HG02759 (cell line): ENCODE measurements at regions not wholly inside any gene's neighbourhood (a gene's known extent, or its start where the extent isn't known, plus 50 kb on each side); places are given as distances from the start of the nearest gene placed in this dataset.
A peak's percentile ranks its signal among the peaks of the same experiment; 100 is the strongest.

Source experiments
- ATAC-seq: cut with Tn5 transposase; IDR thresholded peaks from one replicate; pipeline ENCODE4 v1.9.1; 2021; ENCODE audit warnings: mild to moderate bottlenecking, moderate library complexity; ENCODE audit not compliant: unreplicated experiment

DNA sequence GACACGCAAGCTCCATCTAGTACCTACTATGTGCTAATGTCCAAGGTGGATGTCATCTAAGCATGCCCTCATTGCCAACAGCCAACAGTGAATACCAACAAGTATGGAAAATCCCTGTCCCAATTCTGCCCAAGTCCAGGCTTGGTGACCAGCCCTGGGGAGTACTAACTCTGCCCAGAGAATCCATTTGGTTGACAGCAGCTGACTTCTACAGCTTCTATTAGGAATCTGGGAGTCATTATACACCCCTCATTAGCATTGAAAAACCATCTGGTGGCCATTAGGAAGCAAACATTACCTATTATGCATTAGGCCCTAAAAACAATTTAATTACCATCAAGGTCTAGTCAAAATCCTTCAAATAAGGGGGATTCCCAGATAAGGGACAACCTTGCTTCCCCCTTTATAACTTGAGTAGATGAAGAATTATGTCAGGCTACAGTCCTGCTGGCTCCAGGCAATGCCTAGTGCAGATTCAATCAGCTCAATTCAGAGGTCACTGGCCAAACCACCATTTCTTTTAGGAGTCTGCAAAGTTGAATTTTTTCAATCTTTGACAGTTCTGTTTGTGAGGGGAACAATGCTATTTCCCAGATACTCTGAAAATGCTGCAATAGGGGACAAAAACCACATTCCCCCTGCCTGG, 228.0 kb upstream of the LDB2 start:
- ATAC-seq: no peak

- ATAC-seq: no peak
These were observed 226.3 kb upstream of the LDB2 start for GRCh38 chr4:17124767-17125166.

DNA sequence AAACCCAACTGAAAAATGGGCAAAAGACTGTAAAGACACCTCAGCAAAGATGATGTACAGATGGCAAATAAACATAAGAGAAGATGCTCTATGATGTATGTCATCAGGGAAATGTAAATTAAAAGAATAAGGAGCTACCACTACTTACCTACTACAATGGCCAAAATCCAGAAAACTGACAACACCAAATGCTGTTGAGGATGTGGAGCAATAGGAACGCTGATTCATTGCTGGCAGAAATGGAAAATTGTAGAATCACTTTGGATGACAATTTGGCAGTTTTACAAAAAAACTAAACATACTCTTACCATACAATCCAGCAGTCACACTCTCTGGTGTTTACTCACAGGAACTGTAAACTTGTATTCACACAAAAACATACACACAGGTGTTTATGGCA, 222.3 kb upstream of the LDB2 start:
- no peak for ATAC-seq

DNA sequence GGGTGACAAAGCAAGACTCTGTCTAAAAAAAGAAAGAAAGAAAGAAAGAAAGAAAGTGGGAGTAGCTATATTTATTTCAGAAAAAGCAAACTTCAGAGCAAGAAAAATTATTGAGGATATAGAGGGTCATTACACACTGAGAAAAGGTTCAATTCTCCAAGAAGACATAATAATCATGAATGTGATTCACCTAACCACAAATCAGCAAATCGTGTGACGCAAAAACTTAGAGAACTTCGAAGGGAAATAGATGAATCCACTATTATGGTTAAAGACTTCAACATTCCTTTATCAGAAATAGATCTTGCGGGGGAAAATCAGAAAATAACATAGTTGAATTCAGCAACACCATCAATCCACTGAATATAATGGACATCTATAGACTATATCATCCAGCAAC, 219.3 kb upstream of the LDB2 start:
- ATAC-seq: no peak

- no peak for ATAC-seq
These were observed 217.1 kb upstream of the LDB2 start for GRCh38 chr4:17115583-17115982.

GRCh38 chr4:17112292-17112659, 213.8 kb upstream of the LDB2 start:
- ATAC-seq: no peak

- no peak for ATAC-seq
These were observed 210.7 kb upstream of the LDB2 start for GRCh38 chr4:17109126-17109525.

GRCh38 chr4:17103231-17103630, 204.8 kb upstream of the LDB2 start:
- no peak for ATAC-seq

DNA sequence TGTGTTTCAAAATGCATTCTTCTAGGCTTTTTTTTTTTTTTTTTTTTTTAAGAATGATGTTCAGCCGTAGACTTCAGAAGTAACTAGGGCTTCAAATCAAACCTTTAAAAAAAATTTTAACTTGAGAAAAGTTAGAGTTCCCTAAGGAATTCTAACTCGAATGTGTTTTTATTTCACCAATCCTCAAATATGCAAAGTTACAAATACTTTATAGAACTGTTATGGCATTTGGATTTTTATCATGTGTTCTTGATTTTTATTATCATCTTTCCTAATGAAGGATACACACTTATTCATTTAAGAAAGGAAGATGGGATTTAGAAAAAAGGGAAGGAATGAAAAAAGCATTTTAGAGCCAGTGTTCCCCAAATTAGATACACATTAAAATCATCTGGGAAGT, 200.6 kb upstream of the LDB2 start:
- no peak for ATAC-seq

DNA sequence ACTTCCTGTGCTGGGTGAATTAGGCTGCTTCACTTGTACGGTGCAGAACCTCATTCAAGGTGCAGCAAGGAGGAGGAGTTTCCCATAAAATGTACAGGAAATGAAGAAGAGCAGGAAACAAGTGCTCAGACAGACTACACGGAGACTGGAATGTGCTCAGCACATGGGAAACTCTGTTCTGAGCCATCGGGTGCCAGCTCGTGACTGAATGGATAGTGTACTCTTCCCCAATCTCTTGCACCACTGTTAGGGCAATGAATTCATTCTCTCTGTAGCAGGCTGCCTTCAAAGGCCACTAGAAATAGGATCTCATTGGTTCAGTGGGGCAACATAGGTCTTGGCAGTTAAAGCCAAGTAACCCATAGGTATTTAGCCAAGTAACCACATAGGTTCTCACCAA, 200.0 kb upstream of the LDB2 start:
- no peak for ATAC-seq

GRCh38 chr4:17097362-17097761, 198.9 kb upstream of the LDB2 start:
- no peak for ATAC-seq

DNA sequence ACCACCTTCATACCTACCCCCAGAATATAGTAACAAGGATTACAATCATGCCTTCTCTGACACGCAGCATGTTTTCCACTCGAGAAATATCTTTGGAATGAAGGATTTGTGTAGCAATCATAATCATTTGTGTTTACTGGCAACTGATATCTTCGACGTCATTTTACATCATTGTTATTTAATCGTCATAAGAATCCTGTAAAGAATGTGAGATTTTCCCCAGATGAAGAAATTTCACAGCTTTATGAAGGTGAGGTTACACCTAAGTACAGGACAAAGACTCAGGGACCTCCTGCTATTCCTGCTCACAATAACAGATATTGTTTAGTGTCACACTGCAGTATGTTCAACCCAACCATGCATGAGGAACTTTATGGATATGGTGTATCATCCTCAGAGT, 198.2 kb upstream of the LDB2 start:
- no peak for ATAC-seq

GRCh38 chr4:17095771-17096170, 197.3 kb upstream of the LDB2 start:
- ATAC-seq: no peak

- no peak for ATAC-seq
These were observed 196.4 kb upstream of the LDB2 start for GRCh38 chr4:17094876-17095210.

DNA sequence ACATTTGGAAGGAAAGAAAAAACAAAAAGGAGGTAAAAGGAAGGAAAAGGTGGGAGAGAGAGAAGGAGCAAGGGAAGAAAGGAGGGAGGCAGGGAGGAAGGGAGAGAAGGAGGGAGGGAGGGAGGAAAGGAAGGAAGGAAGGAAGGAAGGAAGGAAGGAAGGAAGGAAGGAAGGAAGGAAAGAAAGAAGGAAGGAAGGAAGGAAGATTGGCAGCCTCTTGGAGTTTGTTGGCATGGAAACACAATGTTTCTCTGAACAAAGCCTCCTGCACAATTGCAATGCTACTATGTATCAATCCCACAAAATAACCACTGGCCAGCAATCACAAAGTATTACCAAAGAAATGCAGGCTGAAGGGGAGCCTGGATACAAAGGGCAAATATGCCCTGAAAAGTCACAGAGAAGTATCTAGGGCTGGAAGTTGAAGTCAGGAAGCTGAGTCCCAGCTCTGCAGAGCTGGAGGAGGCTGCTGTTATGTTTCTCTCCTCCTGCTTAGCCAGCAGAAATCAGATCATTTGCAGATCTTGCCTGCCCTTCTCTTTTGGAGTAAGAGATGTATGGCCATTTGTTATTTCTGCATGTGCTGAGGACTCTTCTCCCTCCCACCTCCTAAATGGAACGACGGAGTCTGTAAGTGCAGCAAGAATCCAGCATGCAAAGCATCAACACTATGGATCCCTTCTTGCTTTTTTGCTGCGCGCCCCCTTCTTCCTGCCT, 195.9 kb upstream of the LDB2 start:
- no peak for ATAC-seq

DNA sequence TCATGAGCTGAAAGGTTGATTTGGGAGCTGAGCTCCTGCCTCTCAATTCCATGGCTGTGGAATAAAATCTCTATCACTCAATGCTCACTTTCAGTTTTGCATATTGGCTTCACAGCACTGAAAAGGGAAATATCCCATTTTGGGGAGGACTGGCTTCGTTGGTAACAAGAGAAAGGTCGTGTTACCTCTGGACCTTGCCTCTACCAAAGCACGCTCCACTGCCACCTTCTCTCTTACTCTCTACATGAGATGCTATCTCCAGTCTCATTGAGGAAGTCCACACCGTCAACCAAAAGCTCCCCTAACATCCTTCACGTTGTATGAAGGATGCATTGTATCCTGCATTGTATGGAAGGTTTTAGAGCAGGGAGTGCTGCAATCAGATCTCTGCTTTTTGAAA, 195.0 kb upstream of the LDB2 start:
- ATAC-seq: peak; percentile 35

GRCh38 chr4:17092736-17093437, 194.4 kb upstream of the LDB2 start:
- peak; percentile 85 for ATAC-seq

GRCh38 chr4:17091104-17091503, 192.7 kb upstream of the LDB2 start:
- no peak for ATAC-seq

DNA sequence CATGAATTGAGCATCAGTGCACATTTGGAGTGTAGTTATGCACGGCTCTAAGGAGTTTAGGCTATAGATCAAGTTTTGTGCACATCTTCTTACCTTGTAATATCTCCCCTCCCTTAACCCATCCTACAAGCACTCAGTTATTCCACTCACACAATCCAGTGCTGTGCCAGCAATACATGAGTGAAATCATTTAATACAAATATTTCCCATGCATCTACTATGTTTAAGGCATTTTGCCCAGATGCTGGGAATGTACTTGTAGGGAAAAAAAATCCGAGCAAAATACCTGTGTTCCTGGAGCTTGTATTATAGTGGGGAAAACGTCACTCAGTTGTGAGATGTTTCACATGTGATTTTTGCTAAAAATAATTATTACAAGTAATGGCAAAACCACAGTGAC, 191.6 kb upstream of the LDB2 start:
- no peak for ATAC-seq

DNA sequence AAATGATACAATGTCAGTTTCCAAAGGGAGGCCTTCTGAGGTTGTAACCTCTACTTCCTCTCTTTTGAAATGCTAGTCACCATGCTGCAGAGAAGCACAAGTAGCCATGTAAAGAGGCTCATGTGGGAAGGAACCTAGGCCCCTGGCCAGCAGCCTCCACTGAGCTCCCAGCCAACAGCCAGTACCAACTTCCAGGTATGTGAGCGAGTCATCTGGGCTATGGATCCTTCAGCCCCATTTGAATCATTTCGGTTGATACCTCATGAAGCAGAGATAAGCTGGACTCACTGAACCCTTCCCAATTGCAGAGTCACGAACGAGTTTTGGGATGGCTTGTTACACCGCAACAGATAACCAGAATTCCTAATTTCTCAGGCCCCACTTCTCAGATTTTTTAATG, 187.0 kb upstream of the LDB2 start:
- no peak for ATAC-seq

- no peak for ATAC-seq
These were observed 183.7 kb upstream of the LDB2 start for GRCh38 chr4:17082186-17082585.

DNA sequence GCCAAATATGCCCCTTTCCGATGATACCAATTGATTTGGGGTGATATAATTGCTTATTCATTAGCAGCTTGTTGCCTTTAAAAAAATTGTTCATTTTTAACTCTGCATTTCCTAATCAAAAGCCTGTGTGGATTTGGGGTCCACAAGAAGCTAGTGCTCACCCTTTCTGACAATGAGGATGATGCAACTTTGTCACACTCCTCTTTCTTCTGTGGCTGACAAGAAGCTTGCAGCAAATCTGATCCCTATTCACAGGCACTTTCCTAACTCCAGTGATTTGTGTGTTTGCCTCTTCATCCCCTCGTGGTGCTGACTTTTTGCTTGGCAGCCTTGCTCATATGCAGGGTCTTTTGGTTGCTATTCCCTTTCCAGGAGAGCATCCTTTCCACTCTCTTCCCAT, 182.7 kb upstream of the LDB2 start:
- no peak for ATAC-seq
